Ovary (tissue), 7 donors: ENCODE measurements at regions not wholly inside any gene's neighbourhood (a gene's known extent, or its start where the extent isn't known, plus 50 kb on each side); places are given as distances from the start of the nearest gene placed in this dataset.

Source experiments
- DNase-seq, 5 donors: peaks; one replicate each; pipeline ENCODE4 v3.0.0-alpha.2; 2019 to 2020
- H3K27ac ChIP-seq, 2 donors: fragments of 200-600 bp; one replicate each; pipeline versions ENCODE4 v1.5.1 to v1.8.0; 2019 to 2022
- H3K27me3 ChIP-seq: fragments of 200-600 bp; one replicate; pipeline ENCODE4 v1.8.0; 2022
- H3K36me3 ChIP-seq: fragments of 200-600 bp; sonication (generic); one replicate; pipeline ENCODE4 v1.5.1; 2019
- H3K4me1 ChIP-seq: one replicate; pipeline ENCODE4 v1.8.1; 2013; ENCODE audit warnings: mild to moderate bottlenecking, moderate library complexity; ENCODE audit not compliant: insufficient read depth
- H3K4me3 ChIP-seq: fragments of 200-600 bp; sonication (generic); one replicate; pipeline ENCODE4 v1.5.1; 2017
- H3K9me3 ChIP-seq, 2 donors: fragments of 200-600 bp in 1 of 2; sonication (generic) in 1 of 2; one replicate each; pipeline versions ENCODE4 v1.5.1 to v1.8.1; 2013 to 2019; ENCODE audit warnings: mild to moderate bottlenecking in 1 of 2, moderate library complexity in 1 of 2
- EP300 ChIP-seq: sonication (generic); formaldehyde crosslinking; IDR thresholded peaks from one replicate; pipeline ENCODE4 v1.6.1; 2017; ENCODE audit warnings: antibody characterized with exemption
- POLR2A ChIP-seq: fragments of 450-650 bp; IDR thresholded peaks from one replicate; pipeline ENCODE4 v1.6.1; 2017; ENCODE audit warnings: antibody characterized with exemption, mild to moderate bottlenecking, moderate library complexity
- WGBS, 3 donors: extraction: QIAGEN DNeasy Blood & Tissue Kit in 1 of 3; methylation state at CpG; one replicate each; pipeline versions ENCODE4 v1.1.5 to v1.1.7; 2013 to 2017; 5-methylcytosine and 5-hydroxymethylcytosine counted together
- intact Hi-C, 4 donors: fragments of 100-400 bp; cut with DNase I; formaldehyde crosslinking; loops; one replicate each; pipeline versions ENCODE4 v1.11.0 to v1.15.1; 2022 to 2023
- TF ChIP-seq, protein P1 (sequence below), 3 donors: fragments of 450-650 bp in 2 of 3; fragments of 200-600 bp in 1 of 3; IDR thresholded peaks; one replicate each; pipeline versions ENCODE4 v1.5.1 to v1.8.0; 2016 to 2022; ENCODE audit warnings: antibody characterized with exemption in 3 of 3, mild to moderate bottlenecking in 1 of 3
- donor health status: DM: no; HTN: no; CAD: no; lungs with moderate emphysema.
- donor health status: DM: no; HTN: no; CAD: no.
- donor health status: Bipolar disorder and iron deficiency.
- donor health status: DM: no; HTN: no; CAD: no.
- donor health status: DM: yes; HTN: yes; CAD: no.

DNA sequence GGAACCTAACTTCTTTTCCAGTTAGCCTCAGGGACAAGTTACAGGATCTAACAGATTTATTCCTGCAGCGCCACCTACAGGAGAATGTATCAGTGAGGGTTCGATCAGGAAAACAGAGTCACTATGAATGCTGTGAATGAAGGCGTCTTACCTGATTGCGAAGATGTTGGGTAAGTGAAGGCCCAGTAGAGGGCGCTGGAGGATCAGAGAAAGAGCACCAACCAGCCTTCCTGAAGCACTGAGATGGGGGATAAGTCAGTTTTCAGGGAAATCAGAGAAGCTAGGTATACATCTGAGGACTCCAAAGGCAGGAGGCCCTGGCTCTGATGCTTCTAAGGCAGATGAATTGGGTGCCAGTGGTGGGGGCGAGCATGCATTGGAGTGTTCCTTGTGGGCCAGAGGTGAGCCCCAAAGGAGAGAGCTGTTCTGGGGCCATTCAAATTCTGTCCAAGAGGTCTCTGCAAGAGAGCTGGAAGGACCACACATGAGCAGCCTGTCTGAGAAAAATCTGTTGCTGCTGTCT is 169.9 kb upstream of the AADAT start:
- DNase-seq, result peak in 4 of 5 donors; percentile 16 to 40 (median 23)
- no peak overlapping the region for H3K27ac ChIP-seq
- no peak overlapping the region for H3K4me3 ChIP-seq
- intact Hi-C loops, result no loop called here
- H3K27me3 ChIP-seq, result no peaks in the 10 kb centered on the region
- H3K4me1 ChIP-seq, result no peaks in the 10 kb centered on the region
- H3K36me3 ChIP-seq, result no peaks in the 10 kb centered on the region
- no peaks in the 10 kb centered on the region for H3K9me3 ChIP-seq
- TF ChIP-seq EP300 (no peak), POLR2A (no peak)
- TF ChIP-seq, protein P1, sequence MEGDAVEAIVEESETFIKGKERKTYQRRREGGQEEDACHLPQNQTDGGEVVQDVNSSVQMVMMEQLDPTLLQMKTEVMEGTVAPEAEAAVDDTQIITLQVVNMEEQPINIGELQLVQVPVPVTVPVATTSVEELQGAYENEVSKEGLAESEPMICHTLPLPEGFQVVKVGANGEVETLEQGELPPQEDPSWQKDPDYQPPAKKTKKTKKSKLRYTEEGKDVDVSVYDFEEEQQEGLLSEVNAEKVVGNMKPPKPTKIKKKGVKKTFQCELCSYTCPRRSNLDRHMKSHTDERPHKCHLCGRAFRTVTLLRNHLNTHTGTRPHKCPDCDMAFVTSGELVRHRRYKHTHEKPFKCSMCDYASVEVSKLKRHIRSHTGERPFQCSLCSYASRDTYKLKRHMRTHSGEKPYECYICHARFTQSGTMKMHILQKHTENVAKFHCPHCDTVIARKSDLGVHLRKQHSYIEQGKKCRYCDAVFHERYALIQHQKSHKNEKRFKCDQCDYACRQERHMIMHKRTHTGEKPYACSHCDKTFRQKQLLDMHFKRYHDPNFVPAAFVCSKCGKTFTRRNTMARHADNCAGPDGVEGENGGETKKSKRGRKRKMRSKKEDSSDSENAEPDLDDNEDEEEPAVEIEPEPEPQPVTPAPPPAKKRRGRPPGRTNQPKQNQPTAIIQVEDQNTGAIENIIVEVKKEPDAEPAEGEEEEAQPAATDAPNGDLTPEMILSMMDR (IDR thresholded peaks at IDR 0.05), result no peak
- 11 to 20% (median 16%) methylated on average over 6 of the region's 6 CpGs for WGBS, 3 donors

DNA sequence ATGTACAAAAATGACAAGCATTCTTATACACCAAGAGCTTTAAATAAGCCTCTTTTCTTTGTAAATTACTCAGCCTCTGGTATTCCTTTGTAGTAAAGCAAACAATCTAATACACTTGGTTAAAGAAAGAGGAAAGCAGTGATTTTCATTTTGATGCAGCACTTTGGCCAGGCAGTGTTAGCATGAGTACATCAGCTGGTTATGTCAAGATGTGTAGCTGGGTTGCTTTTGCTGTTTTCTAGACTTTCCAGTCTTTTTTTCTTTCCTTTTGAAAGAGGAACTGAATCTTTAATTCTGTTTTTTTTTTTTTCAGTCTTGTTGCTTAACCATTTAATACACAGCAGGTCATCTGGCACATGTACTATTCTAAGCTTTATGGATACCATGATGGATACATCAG is 167.1 kb upstream of the AADAT start:
- Histone ChIP-seq H3K36me3 (no peaks in the 10 kb centered on the region), H3K4me3 (no peak overlapping the region), H3K27me3 (no peaks in the 10 kb centered on the region), H3K4me1 (no peaks in the 10 kb centered on the region), H3K9me3 (no peaks in the 10 kb centered on the region), H3K27ac (no peak overlapping the region)
- TF ChIP-seq EP300 (no peak), POLR2A (no peak)
- TF ChIP-seq, protein P1 (IDR thresholded peaks at IDR 0.05), result no peak
- no peak for DNase-seq
- intact Hi-C loops, result no loop called here

DNA sequence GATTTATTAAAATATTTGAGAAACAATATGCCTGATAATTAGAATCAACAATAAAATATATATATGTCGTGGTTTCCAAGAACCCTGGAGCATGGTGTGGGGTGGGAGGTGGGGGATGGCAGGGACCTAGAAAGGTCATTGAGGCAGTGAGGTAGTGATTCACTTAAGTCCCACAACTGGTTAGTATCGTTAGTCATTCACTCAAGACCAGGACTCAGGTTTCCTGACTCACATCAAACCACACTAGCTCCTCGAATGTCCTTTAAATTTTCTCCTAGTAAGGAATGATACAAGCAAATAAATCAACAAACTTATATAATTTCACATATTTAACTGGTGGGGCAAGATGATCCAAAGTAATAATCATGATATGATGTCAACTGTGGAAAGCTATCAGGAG is 158.8 kb upstream of the AADAT start:
- no peak for DNase-seq
- H3K4me3 ChIP-seq, result no peak overlapping the region
- H3K4me1 ChIP-seq, result no peaks in the 10 kb centered on the region
- 72 to 83% (median 78%) methylated on average over 3 of the region's 3 CpGs for WGBS, 3 donors
- H3K27me3 ChIP-seq, result no peaks in the 10 kb centered on the region
- no peak overlapping the region for H3K27ac ChIP-seq
- intact Hi-C loops, result no loop called here
- H3K36me3 ChIP-seq, result no peaks in the 10 kb centered on the region
- H3K9me3 ChIP-seq, result no peaks in the 10 kb centered on the region
- TF ChIP-seq EP300 (no peak), POLR2A (no peak)
- TF ChIP-seq, protein P1 (IDR thresholded peaks at IDR 0.05), result no peak

DNA sequence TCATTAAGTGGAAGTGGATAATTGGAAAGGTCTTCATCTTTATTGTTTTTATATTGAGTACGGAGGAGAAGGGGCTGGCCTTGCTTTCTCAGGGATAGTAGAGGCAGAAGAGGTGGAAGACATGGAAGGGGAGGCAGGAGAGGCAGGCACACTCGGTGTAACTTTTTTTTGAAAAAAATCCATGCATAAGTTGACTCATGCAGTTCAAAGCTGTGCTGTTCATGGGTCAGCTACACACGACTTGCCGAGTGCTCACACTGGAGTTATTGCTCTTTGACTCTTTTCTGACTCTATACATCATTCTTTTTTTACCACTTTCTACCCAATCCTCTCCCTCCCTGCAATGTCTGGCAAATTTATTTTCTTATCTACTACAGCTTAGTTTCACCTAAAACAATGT is 158.3 kb upstream of the AADAT start:
- no peaks in the 10 kb centered on the region for H3K36me3 ChIP-seq
- intact Hi-C loops, result no loop called here
- H3K27ac ChIP-seq, result no peak overlapping the region
- no peak overlapping the region for H3K4me3 ChIP-seq
- TF ChIP-seq EP300, result no peak
- TF ChIP-seq, protein P1 (IDR thresholded peaks at IDR 0.05), result no peak
- no peak for TF ChIP-seq POLR2A
- no peaks in the 10 kb centered on the region for H3K9me3 ChIP-seq
- DNase-seq, result no peak
- H3K4me1 ChIP-seq, result no peaks in the 10 kb centered on the region
- WGBS, 3 donors, result 38 to 48% (median 43%) methylated on average over 4 of the region's 4 CpGs
- H3K27me3 ChIP-seq, result no peaks in the 10 kb centered on the region

DNA sequence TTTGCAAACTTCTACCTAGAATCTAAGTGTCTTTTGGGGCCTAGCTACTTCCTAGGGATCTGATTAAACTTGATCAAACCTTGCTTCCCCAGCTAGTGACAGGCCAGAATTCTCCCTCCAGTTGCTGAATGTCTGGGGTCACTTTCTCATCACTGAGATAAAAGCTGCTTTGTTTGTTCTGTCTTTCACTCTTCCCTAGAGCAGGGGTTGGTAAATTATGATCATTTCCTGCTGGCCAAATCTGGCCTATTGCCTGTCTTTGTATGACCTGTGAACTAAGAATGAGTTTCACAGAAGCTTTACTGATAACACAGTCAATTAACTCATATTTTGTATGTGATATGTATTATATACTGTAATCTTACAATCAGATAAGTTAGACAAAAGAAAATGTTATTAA is 157.8 kb upstream of the AADAT start:
- no peak for TF ChIP-seq EP300
- TF ChIP-seq, protein P1 (IDR thresholded peaks at IDR 0.05), result no peak
- TF ChIP-seq POLR2A, result no peak
- H3K27ac ChIP-seq, result no peak overlapping the region
- H3K27me3 ChIP-seq, result no peaks in the 10 kb centered on the region
- H3K4me1 ChIP-seq, result no peaks in the 10 kb centered on the region
- no peaks in the 10 kb centered on the region for H3K36me3 ChIP-seq
- DNase-seq, result no peak
- H3K4me3 ChIP-seq, result no peak overlapping the region
- no peaks in the 10 kb centered on the region for H3K9me3 ChIP-seq
- intact Hi-C loops, result no loop called here
